ENCODE measurements at regions not wholly inside any gene's neighbourhood (a gene's known extent, or its start where the extent isn't known, plus 50 kb on each side); places are given as distances from the start of the nearest gene placed in this dataset.

DNA sequence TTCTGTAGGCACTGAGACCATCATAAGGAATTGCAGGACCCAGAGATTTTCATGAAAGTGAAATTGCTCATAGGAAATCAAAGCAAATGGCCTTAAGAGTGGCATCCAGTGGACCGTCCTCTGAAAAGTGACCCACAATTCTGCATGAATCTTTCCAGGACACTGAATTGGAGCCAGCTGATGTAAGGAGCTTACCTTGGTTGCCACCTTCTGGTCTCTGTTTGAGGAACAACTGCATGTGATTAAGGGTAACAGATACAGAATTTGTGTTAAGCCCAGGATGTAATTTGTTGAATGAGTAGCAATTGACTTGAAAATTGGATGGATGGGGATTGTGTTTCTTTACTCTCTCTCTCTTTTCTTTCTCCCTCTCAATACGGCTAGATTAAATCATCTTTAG is 49.9 kb upstream of the GAS1 start:
- H3K36me3 Mint-ChIP-seq (ENCODE audit: low read depth): no peaks in the 10 kb centered on the region
- no peak overlapping the region for H3K4me3 Mint-ChIP-seq

DNA sequence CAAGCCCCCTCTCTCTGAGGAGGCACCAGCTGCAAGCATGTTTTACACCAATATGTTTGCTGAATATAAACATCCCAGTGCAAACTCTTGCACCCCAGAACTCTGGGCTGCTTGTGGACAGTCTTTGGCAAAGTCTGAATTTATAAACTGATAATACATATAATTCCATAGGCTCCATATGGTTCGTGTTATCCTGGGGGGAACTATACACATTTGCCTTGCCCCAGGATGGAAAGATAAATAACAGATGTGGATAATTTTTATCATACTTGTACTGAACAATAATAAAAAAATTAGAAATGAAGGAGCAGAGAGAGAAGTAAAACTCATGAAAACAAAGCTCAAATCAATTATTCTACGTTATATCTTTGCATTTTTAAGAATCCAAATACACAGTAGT is 50.6 kb upstream of the GAS1 start:
- DNase-seq (ENCODE audit: low spot score): no peak
- no peaks in the 10 kb centered on the region for H3K36me3 Mint-ChIP-seq (ENCODE audit: low read depth)
- H3K27me3 Mint-ChIP-seq (ENCODE audit: low read depth): peaks cover 2% of the 10 kb centered on the region
- H3K27ac Mint-ChIP-seq: no peak overlapping the region
- no peaks in the 10 kb centered on the region for H3K9me3 Mint-ChIP-seq
- H3K4me1 Mint-ChIP-seq (ENCODE audit: low read depth): no peaks in the 10 kb centered on the region
- no peak overlapping the region for H3K4me3 Mint-ChIP-seq

More for the DNA sequence above, 49.9 kb upstream of the GAS1 start:
- Mint-ChIP-seq H3K9me3 (no peaks in the 10 kb centered on the region), H3K27me3 (ENCODE audit: low read depth) (peaks cover 2% of the 10 kb centered on the region), H3K27ac (no peak overlapping the region), H3K4me1 (ENCODE audit: low read depth) (no peaks in the 10 kb centered on the region)
- no peak for DNase-seq (ENCODE audit: low spot score)

DNA sequence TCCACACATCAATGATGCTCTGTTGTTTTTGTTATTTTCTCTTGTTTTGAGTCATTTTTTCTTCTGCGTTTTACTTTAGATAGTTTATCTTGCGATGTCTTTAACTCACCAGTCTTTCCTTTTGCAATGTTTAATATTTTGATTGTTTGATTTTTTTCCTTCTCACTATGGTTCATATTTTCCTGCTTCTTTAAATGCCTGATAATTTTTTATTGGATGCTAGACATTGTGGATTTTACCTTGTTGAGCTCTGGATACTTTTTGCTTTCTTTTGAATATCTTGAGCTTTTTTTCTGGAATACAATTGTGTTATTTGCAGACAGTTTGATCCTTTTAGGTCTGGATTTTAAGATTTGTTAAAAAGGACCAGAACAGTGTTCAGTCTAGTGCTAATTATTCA is 55.2 kb upstream of the GAS1 start:
- Mint-ChIP-seq H3K27me3 (ENCODE audit: low read depth) (no peaks in the 10 kb centered on the region), H3K9me3 (no peaks in the 10 kb centered on the region), H3K36me3 (ENCODE audit: low read depth) (no peaks in the 10 kb centered on the region), H3K4me3 (no peak overlapping the region), H3K4me1 (ENCODE audit: low read depth) (no peaks in the 10 kb centered on the region), H3K27ac (no peak overlapping the region)
- no peak for DNase-seq (ENCODE audit: low spot score)

DNA sequence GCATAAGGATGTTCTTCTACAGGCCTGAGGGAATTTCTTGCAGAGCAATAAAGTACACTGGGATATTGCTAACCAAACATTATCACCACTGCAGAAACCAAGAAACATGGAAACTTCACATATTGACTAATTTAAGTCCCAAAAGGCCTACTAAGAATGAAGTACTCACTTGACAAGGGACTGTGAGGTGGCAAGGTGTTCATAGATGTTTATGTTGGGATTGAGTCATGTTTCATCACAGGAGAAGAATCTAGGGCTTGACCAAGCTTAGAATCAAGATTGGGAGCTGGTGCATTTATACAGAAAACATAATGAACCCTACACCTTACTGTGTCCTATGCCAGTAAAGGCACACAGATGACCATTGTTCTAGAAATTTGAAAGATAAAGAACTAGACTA is 56.7 kb upstream of the GAS1 start:
- Mint-ChIP-seq H3K4me3 (no peak overlapping the region), H3K4me1 (ENCODE audit: low read depth) (no peaks in the 10 kb centered on the region), H3K36me3 (ENCODE audit: low read depth) (no peaks in the 10 kb centered on the region), H3K9me3 (no peaks in the 10 kb centered on the region), H3K27ac (no peak overlapping the region), H3K27me3 (ENCODE audit: low read depth) (no peaks in the 10 kb centered on the region)
- no peak for DNase-seq (ENCODE audit: low spot score)

DNA sequence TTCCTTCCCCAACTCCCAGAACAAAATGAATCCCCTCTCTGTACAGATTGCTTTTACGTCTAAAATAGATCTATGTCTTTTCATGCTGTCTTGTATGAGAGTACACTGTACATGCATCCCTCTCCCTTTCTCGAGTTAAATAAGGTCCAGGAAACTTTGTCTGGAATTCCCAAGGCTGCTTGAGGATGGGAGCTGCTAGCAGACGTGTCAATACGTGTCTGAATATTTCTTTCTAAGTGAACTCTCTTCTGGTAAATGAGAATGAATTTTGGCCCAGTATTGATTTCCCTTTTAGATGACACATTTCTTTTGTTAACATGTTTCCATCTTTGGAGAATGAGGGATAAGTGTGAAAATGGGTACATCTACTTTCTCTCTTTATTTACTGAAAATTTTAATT is 59.6 kb upstream of the GAS1 start:
- Mint-ChIP-seq H3K27ac (no peak overlapping the region), H3K36me3 (ENCODE audit: low read depth) (no peaks in the 10 kb centered on the region), H3K9me3 (no peaks in the 10 kb centered on the region), H3K27me3 (ENCODE audit: low read depth) (no peaks in the 10 kb centered on the region), H3K4me3 (no peak overlapping the region), H3K4me1 (ENCODE audit: low read depth) (no peaks in the 10 kb centered on the region)
- DNase-seq (ENCODE audit: low spot score): no peak

DNA sequence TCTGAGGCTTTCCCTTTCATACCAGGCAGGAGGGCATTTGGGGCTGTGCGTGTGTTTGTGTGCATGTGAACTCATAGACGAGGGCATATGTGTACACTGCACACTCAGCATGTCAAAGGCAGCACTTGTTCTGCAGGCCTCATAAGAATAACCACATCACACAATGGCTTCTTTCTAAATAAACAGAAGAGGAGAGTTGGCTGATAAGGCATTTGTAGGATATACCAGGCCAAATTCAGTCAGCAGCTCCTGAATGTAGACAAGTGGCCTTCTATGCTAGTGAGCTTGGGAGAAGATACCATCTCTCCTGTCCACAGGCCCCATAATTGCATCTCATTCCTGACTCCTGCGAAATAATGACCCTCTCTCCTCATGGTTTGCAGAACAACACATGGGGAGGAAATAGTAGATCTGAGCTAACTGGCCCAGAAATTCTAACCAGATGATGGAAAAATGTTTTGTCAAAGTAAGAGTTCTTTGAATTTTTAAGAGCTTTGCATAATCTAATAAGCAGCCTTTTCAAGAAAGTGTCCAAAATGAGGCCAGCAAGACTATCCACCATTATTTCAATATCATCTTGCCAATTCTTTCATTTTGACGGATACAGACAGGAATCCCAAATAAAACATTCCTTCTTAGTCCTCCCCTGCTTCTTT is 60.5 kb upstream of the GAS1 start:
- Mint-ChIP-seq H3K4me3 (no peak overlapping the region), H3K4me1 (ENCODE audit: low read depth) (no peaks in the 10 kb centered on the region), H3K9me3 (no peaks in the 10 kb centered on the region), H3K27ac (no peak overlapping the region), H3K27me3 (ENCODE audit: low read depth) (no peaks in the 10 kb centered on the region), H3K36me3 (ENCODE audit: low read depth) (no peaks in the 10 kb centered on the region)
- DNase-seq (ENCODE audit: low spot score): no peak

DNA sequence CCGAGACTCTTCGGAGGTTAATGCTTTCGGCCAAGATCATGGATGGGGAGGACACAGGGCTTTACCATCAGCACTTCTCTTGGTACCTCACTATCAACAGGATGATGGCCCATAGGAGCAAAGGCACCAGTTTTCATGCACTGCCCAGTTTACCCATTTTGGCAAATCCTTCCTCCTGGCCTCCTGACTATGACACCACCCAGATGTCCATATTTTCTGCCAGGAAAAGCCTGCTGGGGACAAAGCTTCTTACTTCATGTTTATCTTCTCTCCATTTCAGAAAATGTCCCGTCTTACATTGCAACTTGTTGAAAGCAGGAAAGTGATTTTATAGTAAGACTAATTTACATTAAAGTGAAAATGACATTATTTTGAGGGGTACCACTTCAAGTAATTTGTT is 61.4 kb upstream of the GAS1 start:
- Mint-ChIP-seq H3K9me3 (no peaks in the 10 kb centered on the region), H3K36me3 (ENCODE audit: low read depth) (no peaks in the 10 kb centered on the region), H3K4me3 (no peak overlapping the region), H3K27me3 (ENCODE audit: low read depth) (no peaks in the 10 kb centered on the region), H3K4me1 (ENCODE audit: low read depth) (no peaks in the 10 kb centered on the region), H3K27ac (no peak overlapping the region)
- no peak for DNase-seq (ENCODE audit: low spot score)

DNA sequence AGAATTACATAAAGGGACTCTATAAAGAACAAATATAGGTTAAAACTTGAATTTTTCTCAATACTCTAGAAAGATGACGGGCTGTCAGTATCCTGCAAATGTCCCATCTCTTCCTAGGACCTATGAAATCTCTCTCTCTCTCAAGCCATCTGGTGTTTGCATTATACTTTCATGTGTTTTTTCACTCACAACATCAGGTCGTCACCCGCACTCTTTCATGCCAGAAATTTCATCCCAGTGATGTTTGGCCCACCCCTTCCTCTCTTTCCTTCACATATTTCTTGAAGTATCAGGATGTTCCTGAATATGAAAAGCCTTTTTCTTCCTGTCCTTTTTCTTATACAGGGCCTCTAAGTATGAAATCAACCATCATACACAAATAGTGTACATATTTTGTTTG is 63.3 kb upstream of the GAS1 start:
- Mint-ChIP-seq H3K9me3 (no peaks in the 10 kb centered on the region), H3K4me1 (ENCODE audit: low read depth) (no peaks in the 10 kb centered on the region), H3K36me3 (ENCODE audit: low read depth) (no peaks in the 10 kb centered on the region), H3K27ac (no peak overlapping the region), H3K27me3 (ENCODE audit: low read depth) (no peaks in the 10 kb centered on the region), H3K4me3 (no peak overlapping the region)
- no peak for DNase-seq (ENCODE audit: low spot score)

DNA sequence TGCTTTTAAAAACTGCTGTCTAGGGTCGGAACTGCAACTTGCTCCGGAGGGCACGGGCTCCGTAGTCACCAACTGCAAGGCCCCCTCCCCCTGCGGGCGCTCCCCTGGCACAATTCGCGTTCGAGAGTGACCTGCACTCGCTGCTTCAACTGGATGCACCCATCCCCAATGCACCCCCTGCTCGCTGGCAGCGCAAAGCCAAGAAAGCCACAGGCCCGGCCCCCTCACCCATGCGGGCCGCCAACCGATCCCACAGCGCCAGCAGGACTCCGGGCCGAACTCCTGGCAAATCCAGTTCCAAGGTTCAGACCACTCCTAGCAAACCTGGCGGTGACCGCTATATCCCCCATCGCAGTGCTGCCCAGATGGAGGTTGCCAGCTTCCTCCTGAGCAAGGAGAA is 64.2 kb upstream of the GAS1 start:
- no peaks in the 10 kb centered on the region for H3K9me3 Mint-ChIP-seq

DNA sequence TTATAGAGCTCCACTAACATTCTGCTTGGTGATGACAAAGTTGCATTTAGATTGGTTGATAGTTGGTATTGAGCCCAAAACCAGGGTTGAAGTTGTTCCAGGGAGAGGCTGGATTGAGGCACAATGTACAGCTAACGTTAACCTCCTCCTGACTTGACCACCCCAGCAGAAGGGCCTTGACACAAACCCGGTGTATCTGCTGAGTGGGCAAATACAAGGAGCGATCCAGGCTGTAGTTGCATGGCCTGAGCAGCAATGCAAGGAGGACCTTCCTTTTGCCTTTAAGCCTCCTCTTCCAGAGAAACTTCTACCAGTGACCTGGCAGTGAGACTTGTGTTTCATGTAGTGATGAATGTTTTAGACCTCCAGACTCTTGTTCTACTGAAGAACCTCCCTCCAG is 66.2 kb upstream of the GAS1 start:
- Mint-ChIP-seq H3K9me3 (no peaks in the 10 kb centered on the region), H3K27ac (no peak overlapping the region), H3K4me3 (no peak overlapping the region), H3K36me3 (ENCODE audit: low read depth) (no peaks in the 10 kb centered on the region), H3K4me1 (ENCODE audit: low read depth) (no peaks in the 10 kb centered on the region), H3K27me3 (ENCODE audit: low read depth) (no peaks in the 10 kb centered on the region)
- DNase-seq (ENCODE audit: low spot score): no peak

More for the DNA sequence above, 64.2 kb upstream of the GAS1 start:
- H3K4me1 Mint-ChIP-seq (ENCODE audit: low read depth): no peaks in the 10 kb centered on the region
- no peak overlapping the region for H3K27ac Mint-ChIP-seq
- no peak overlapping the region for H3K4me3 Mint-ChIP-seq
- no peaks in the 10 kb centered on the region for H3K27me3 Mint-ChIP-seq (ENCODE audit: low read depth)
- no peaks in the 10 kb centered on the region for H3K36me3 Mint-ChIP-seq (ENCODE audit: low read depth)
- DNase-seq (ENCODE audit: low spot score): no peak

DNA sequence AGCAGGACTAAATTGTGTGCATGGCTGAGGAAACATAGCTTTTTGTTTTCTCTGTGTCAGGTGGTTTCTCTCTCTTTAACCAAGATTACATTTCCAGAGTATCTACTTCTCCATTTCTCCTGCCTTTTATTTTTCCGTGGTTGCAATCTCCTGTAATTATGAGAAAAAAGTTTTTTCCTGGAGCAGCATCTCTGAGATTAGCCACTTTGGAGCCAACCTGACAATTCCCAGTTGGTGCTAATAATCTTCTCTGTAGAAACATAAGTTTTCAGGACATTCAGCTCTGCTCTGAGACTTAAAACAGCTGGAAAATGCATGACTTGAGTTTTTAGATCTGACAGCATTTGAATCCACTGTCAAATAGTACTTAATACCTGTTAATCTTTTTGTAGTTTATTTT is 67.1 kb upstream of the GAS1 start:
- DNase-seq (ENCODE audit: low spot score): no peak
- no peak overlapping the region for H3K27ac Mint-ChIP-seq
- no peaks in the 10 kb centered on the region for H3K36me3 Mint-ChIP-seq (ENCODE audit: low read depth)
- H3K27me3 Mint-ChIP-seq (ENCODE audit: low read depth): no peaks in the 10 kb centered on the region
- no peaks in the 10 kb centered on the region for H3K4me1 Mint-ChIP-seq (ENCODE audit: low read depth)
- no peaks in the 10 kb centered on the region for H3K9me3 Mint-ChIP-seq
- no peak overlapping the region for H3K4me3 Mint-ChIP-seq

DNA sequence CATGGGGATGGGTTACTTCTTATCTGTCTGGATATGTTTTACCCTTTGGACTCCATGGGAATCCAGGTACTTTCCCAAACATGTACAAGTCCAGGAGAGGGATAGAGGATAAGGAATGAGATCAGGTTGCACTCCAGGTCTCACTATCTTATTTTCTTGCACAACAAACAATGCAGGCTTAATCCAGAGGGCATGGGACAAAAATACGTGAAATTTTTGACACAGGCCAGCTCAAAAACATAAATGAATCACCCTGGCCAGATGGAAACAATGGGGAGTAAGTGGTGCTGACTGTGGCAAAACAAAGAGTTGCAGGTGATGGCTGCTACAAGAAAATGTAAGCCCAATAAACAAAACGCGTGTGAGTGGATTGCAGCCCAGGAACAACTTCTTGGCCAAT is 69.4 kb upstream of the GAS1 start:
- Mint-ChIP-seq H3K9me3 (no peaks in the 10 kb centered on the region), H3K27me3 (ENCODE audit: low read depth) (no peaks in the 10 kb centered on the region), H3K36me3 (ENCODE audit: low read depth) (no peaks in the 10 kb centered on the region), H3K4me3 (no peak overlapping the region), H3K4me1 (ENCODE audit: low read depth) (no peaks in the 10 kb centered on the region), H3K27ac (no peak overlapping the region)
- no peak for DNase-seq (ENCODE audit: low spot score)

DNA sequence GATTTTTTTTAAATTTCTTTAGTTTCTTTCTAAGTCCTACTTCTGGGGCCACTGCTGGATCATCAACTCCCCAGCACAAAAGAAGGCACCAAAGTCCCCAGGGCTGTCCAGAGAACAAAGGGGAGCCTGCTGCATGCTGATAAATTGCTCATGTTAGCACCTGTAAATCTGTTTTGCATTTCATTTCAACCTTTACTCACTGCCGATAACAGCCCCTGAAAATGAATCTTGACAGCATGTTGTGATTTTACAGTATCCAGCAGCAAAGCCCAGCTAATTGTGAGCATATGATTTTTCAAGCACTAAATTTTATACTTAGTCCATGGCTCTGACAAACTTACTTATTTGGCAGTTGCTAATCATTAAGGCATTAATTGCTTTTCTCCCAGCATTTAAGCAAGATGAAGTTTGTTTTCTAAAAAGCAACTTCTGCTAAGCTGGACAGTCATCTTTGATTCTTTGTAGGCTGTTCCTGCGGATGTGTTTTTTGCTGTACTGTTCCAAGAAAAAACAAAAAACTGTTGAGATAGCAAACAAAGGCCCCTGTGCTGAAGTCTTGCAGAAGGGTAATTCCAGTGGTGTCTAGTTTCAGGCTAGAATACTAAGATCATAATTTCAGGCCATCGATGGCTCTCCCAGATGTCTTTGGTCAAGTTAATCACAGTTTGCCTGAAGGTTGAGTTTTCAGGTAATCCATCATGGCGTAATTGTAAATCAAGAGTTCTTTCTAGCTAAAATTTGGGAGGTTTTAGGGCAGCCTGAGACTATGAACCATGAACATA is 73.1 kb upstream of the GAS1 start:
- Mint-ChIP-seq H3K27ac (no peak overlapping the region), H3K27me3 (ENCODE audit: low read depth) (no peaks in the 10 kb centered on the region)
- no peak for DNase-seq (ENCODE audit: low spot score)

DNA sequence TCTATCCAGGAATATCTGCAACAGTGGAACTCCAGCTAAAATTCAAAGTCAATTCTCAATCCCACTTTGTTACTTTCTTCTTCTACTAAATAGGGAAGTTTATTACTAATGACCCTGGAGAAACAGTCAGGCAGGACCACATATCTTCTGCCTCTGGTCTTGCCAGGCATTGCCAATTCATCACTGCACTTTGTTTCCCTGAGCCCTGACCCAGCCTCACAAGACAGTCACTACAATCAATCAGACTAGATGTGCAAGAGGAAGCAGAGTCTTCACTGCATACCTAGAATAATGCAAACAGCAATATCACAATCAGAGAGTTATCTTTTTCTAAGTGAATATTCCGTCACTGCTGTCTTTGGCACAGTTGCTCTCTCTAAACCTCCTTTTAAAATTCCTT is 74.9 kb upstream of the GAS1 start:
- H3K27me3 Mint-ChIP-seq (ENCODE audit: low read depth): no peaks in the 10 kb centered on the region
- no peaks in the 10 kb centered on the region for H3K36me3 Mint-ChIP-seq (ENCODE audit: low read depth)
- H3K4me1 Mint-ChIP-seq (ENCODE audit: low read depth): no peaks in the 10 kb centered on the region

More for the DNA sequence above, 73.1 kb upstream of the GAS1 start:
- no peaks in the 10 kb centered on the region for H3K4me1 Mint-ChIP-seq (ENCODE audit: low read depth)
- no peaks in the 10 kb centered on the region for H3K36me3 Mint-ChIP-seq (ENCODE audit: low read depth)
- no peaks in the 10 kb centered on the region for H3K9me3 Mint-ChIP-seq
- no peak overlapping the region for H3K4me3 Mint-ChIP-seq

DNA sequence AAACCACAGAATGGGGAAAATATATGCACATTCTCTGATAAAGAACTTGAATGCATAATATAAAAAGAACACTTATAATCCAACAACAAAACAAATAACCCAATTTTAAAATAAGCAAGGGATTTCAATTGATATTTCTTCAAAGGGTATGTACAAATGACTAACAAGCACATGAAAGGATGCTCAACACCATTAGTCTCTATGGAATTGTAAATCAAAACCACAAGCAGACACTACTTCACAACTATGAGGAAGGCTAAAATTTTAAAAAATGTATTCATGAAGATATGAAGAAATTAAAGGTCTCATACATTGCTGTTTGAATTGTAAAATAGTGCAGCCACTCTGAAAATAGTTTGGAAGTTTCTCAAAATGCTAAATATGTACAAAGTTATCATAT is 78.9 kb upstream of the GAS1 start:
- Mint-ChIP-seq H3K27ac (no peak overlapping the region), H3K36me3 (ENCODE audit: low read depth) (no peaks in the 10 kb centered on the region), H3K27me3 (ENCODE audit: low read depth) (no peaks in the 10 kb centered on the region), H3K4me3 (no peak overlapping the region), H3K4me1 (ENCODE audit: low read depth) (no peaks in the 10 kb centered on the region), H3K9me3 (no peaks in the 10 kb centered on the region)
- no peak for DNase-seq (ENCODE audit: low spot score)

More for the DNA sequence above, 74.9 kb upstream of the GAS1 start:
- Mint-ChIP-seq H3K4me3 (no peak overlapping the region), H3K27ac (no peak overlapping the region), H3K9me3 (no peaks in the 10 kb centered on the region)
- no peak for DNase-seq (ENCODE audit: low spot score)

Measured in T-helper 2 cell treated with Interferon-gamma antibody and Interleukin-4, amounts not matched to agents 5 μg/mL and 100 μg/mL, for 36 hours (primary cell).